ENCODE measurements at regions not wholly inside any gene's neighbourhood (a gene's known extent, or its start where the extent isn't known, plus 50 kb on each side); places are given as distances from the start of the nearest gene placed in this dataset.

GRCh38 chr13:87207280-87208003 lies 463.7 kb upstream of the SLITRK5 start:
- TF ChIP-seq CTCF (IDR thresholded peaks at IDR 0.05; ENCODE audit: low read length) (no peak), EZH2phosphoT487 (IDR thresholded peaks at IDR 0.05; ENCODE audit: low read length) (no peak)

Data from MM.1S (cell line).